ENCODE measurements at regions not wholly inside any gene's neighbourhood (a gene's known extent, or its start where the extent isn't known, plus 50 kb on each side); places are given as distances from the start of the nearest gene placed in this dataset.

DNA sequence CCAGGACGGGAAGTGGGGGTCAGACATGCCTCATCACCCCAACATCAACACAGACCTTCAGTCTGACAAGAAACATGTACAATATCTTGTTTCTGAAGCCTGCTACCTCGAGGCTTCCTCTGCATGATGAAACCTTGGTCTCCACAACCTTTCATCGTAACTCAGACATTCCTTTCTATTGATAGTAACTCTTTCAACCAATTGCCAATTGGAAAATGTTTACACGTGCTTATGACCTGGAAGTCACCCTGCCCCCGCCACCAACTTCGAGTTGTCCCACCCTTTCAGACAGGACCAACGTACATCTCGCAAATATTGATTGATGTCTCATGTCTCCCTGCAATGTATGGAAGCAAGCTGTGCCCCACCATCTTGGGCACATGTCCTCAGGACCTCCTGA is 159.5 kb downstream of the ETS2 start:
- TF ChIP-seq CEBPB (IDR thresholded peaks at IDR 0.05), result no peak
- TF ChIP-seq EP300 (IDR thresholded peaks at IDR 0.05; ENCODE audit: borderline replicate concordance), result no peak
- no peak for TF ChIP-seq ZBTB7A (IDR thresholded peaks at IDR 0.05; ENCODE audit: low read depth)
- TF ChIP-seq TCF12 (IDR thresholded peaks at IDR 0.05; ENCODE audit: low read depth), result no peak
- TF ChIP-seq, protein P1, sequence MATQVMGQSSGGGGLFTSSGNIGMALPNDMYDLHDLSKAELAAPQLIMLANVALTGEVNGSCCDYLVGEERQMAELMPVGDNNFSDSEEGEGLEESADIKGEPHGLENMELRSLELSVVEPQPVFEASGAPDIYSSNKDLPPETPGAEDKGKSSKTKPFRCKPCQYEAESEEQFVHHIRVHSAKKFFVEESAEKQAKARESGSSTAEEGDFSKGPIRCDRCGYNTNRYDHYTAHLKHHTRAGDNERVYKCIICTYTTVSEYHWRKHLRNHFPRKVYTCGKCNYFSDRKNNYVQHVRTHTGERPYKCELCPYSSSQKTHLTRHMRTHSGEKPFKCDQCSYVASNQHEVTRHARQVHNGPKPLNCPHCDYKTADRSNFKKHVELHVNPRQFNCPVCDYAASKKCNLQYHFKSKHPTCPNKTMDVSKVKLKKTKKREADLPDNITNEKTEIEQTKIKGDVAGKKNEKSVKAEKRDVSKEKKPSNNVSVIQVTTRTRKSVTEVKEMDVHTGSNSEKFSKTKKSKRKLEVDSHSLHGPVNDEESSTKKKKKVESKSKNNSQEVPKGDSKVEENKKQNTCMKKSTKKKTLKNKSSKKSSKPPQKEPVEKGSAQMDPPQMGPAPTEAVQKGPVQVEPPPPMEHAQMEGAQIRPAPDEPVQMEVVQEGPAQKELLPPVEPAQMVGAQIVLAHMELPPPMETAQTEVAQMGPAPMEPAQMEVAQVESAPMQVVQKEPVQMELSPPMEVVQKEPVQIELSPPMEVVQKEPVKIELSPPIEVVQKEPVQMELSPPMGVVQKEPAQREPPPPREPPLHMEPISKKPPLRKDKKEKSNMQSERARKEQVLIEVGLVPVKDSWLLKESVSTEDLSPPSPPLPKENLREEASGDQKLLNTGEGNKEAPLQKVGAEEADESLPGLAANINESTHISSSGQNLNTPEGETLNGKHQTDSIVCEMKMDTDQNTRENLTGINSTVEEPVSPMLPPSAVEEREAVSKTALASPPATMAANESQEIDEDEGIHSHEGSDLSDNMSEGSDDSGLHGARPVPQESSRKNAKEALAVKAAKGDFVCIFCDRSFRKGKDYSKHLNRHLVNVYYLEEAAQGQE (IDR thresholded peaks at IDR 0.05; ENCODE audit: low read depth), result no peak
- no peak for TF ChIP-seq TAF1 (IDR thresholded peaks at IDR 0.05; ENCODE audit: low read depth)
- TF ChIP-seq FOXM1 (IDR thresholded peaks at IDR 0.05; ENCODE audit: borderline replicate concordance, low read depth), result no peak

DNA sequence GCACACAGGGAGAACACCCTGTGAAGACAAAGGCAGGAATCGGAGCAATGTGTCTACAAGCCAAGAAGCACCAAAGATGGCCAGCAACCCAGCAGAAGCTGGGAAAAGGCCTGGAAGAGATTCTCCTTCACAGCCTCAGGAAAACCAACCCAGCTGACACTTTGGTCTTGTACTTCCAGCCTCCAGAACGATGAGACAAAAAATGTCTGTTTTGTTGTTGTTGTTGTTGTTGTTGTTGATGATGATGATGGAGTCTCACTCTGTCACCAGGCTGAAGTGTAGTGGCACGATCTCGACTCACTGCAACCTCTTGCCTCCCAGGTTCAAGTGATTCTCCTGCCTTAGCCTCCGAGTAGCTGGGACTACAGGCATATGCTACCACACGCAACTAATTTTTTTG is 157.3 kb downstream of the ETS2 start:
- TF ChIP-seq RAD21 (IDR thresholded peaks at IDR 0.05; ENCODE audit: low read depth) (no peak), TAF1 (IDR thresholded peaks at IDR 0.05; ENCODE audit: low read depth) (no peak), NFIC (IDR thresholded peaks at IDR 0.05) (no peak)

DNA sequence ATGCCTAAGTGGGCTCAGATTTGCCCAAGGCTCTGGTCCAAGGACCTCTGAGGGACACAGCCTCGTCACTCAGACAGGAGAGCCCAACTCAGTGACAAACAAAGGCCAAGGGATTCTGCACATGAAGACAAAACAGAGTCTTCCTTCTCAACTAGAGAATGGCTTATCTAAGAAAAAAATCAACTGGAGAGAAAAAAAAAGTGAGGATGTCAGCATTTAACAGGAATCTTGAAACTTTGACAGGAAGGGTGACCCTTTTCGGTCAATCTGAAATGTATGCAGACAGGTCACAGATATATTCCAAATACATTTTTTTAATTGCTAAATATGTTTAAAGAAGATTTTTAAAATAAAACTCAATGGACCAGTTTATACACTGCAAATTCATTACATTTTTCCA is 154.5 kb downstream of the ETS2 start:
- TF ChIP-seq, protein P2, sequence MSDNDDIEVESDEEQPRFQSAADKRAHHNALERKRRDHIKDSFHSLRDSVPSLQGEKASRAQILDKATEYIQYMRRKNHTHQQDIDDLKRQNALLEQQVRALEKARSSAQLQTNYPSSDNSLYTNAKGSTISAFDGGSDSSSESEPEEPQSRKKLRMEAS (IDR thresholded peaks at IDR 0.05), result no peak
- no peak for TF ChIP-seq TAF1 (IDR thresholded peaks at IDR 0.05; ENCODE audit: low read depth)
- TF ChIP-seq TEAD4 (IDR thresholded peaks at IDR 0.05), result no peak
- TF ChIP-seq CREB1 (IDR thresholded peaks at IDR 0.05; ENCODE audit: low read depth), result no peak
- TF ChIP-seq FOXM1 (IDR thresholded peaks at IDR 0.05; ENCODE audit: borderline replicate concordance, low read depth), result no peak
- TF ChIP-seq, protein P3, sequence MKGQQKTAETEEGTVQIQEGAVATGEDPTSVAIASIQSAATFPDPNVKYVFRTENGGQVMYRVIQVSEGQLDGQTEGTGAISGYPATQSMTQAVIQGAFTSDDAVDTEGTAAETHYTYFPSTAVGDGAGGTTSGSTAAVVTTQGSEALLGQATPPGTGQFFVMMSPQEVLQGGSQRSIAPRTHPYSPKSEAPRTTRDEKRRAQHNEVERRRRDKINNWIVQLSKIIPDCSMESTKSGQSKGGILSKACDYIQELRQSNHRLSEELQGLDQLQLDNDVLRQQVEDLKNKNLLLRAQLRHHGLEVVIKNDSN (IDR thresholded peaks at IDR 0.05), result no peak
- TF ChIP-seq ZBTB7A (IDR thresholded peaks at IDR 0.05; ENCODE audit: low read depth), result no peak
- TF ChIP-seq, protein P1 (IDR thresholded peaks at IDR 0.05; ENCODE audit: low read depth), result no peak
- TF ChIP-seq RAD21 (IDR thresholded peaks at IDR 0.05; ENCODE audit: low read depth), result no peak
- TF ChIP-seq YY1 (IDR thresholded peaks at IDR 0.05; ENCODE audit: low read depth), result no peak
- TF ChIP-seq CEBPB (IDR thresholded peaks at IDR 0.05), result no peak

DNA sequence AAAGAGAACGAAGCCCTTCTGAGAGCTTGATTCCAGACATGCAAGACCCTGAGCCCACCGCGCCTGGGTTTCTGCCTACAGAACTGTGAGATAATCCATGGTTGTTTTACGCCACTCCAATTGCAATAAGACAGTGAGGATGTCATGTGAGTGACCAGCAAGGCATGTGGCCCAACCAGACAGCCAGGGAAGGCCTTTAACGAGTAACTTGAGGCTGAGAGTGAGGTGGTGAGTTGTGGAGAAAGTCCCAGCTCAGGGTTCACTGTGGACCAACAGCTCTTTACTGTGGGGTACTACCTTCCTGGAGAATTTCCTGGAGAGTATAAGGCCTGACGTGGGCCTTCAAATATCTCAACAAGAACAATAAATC is 153.9 kb downstream of the ETS2 start:
- TF ChIP-seq NFIC (IDR thresholded peaks at IDR 0.05) (no peak), CEBPB (IDR thresholded peaks at IDR 0.05) (no peak), ZBTB7A (IDR thresholded peaks at IDR 0.05; ENCODE audit: low read depth) (no peak), TEAD4 (IDR thresholded peaks at IDR 0.05) (no peak), EGR1 (IDR thresholded peaks at IDR 0.05) (no peak), CREB1 (IDR thresholded peaks at IDR 0.05; ENCODE audit: low read depth) (no peak), EP300 (IDR thresholded peaks at IDR 0.05; ENCODE audit: borderline replicate concordance) (no peak), RAD21 (IDR thresholded peaks at IDR 0.05; ENCODE audit: low read depth) (no peak), YY1 (IDR thresholded peaks at IDR 0.05; ENCODE audit: low read depth) (no peak), FOXM1 (IDR thresholded peaks at IDR 0.05; ENCODE audit: borderline replicate concordance, low read depth) (no peak), TAF1 (IDR thresholded peaks at IDR 0.05; ENCODE audit: low read depth) (no peak)
- TF ChIP-seq, protein P1 (IDR thresholded peaks at IDR 0.05; ENCODE audit: low read depth), result no peak
- TF ChIP-seq, protein P2 (IDR thresholded peaks at IDR 0.05), result no peak
- TF ChIP-seq, protein P3 (IDR thresholded peaks at IDR 0.05), result no peak

Data from Ishikawa (cell line).